Right atrium auricular region (tissue), 2 donors: ENCODE measurements at regions not wholly inside any gene's neighbourhood (a gene's known extent, or its start where the extent isn't known, plus 50 kb on each side); places are given as distances from the start of the nearest gene placed in this dataset.

Experiments
- DNase-seq: peaks from one replicate; pipeline ENCODE4 v3.0.0-alpha.2; 2019; ENCODE audit warnings: low spot score
- H3K27ac ChIP-seq, 2 donors: fragments of 200-600 bp; sonication (generic); 1 replicate in 1 of 2; 2 replicates in 1 of 2; pipeline ENCODE4 v1.5.1; 2016 to 2019
- H3K27me3 ChIP-seq, 2 donors: fragments of 200-600 bp; sonication (generic); one replicate each; pipeline versions ENCODE4 v1.5.1 to v1.6.0; 2017 to 2019
- H3K36me3 ChIP-seq: fragments of 200-600 bp; sonication (generic); one replicate; pipeline ENCODE4 v1.5.1; 2016
- H3K4me1 ChIP-seq, 2 donors: fragments of 200-600 bp; sonication (generic); one replicate each; pipeline versions ENCODE4 v1.5.1 to v1.6.0; 2017 to 2019
- H3K4me3 ChIP-seq, 2 donors: fragments of 200-600 bp; sonication (generic); 1 replicate in 1 of 2; 2 replicates in 1 of 2; pipeline ENCODE4 v1.5.1; 2017 to 2019; ENCODE audit warnings: mild to moderate bottlenecking in 1 of 2, moderate library complexity in 1 of 2
- H3K9me3 ChIP-seq, 2 donors: fragments of 200-600 bp; sonication (generic); one replicate each; pipeline ENCODE4 v1.5.1; 2019
- TF ChIP-seq, protein P1 (sequence below), 2 donors: fragments of 200-600 bp; sonication (generic); IDR thresholded peaks; one replicate each; pipeline ENCODE4 v1.5.1; 2019; ENCODE audit warnings: antibody characterized with exemption in 2 of 2

DNA sequence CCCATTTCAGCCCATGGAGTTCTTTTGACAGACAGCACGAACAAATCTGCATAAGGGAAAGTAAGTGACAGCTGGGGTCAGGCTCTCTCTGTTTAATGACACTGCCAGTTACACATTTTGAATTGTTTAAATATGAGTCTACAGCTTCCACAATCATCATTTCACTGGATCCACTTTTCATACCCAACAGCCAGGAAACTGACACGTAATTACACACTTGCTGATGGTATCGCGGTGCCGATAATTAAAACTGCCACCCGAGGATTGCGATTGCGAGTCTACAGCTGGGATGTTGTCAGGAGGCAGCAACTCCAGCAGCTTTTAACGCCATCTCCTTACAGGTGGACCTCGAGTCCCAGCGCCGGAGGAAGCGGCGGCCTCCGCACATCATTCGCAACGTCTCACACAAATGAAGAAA, 230.8 kb upstream of the MGMT start:
- no peaks in the 10 kb centered on the region for H3K4me1 ChIP-seq
- no peak overlapping the region for H3K4me3 ChIP-seq
- H3K36me3 ChIP-seq, result no peaks in the 10 kb centered on the region
- no peak for DNase-seq
- no peaks in the 10 kb centered on the region for H3K27me3 ChIP-seq
- no peak overlapping the region for H3K27ac ChIP-seq
- H3K9me3 ChIP-seq, result no peaks in the 10 kb centered on the region
- TF ChIP-seq, protein P1, sequence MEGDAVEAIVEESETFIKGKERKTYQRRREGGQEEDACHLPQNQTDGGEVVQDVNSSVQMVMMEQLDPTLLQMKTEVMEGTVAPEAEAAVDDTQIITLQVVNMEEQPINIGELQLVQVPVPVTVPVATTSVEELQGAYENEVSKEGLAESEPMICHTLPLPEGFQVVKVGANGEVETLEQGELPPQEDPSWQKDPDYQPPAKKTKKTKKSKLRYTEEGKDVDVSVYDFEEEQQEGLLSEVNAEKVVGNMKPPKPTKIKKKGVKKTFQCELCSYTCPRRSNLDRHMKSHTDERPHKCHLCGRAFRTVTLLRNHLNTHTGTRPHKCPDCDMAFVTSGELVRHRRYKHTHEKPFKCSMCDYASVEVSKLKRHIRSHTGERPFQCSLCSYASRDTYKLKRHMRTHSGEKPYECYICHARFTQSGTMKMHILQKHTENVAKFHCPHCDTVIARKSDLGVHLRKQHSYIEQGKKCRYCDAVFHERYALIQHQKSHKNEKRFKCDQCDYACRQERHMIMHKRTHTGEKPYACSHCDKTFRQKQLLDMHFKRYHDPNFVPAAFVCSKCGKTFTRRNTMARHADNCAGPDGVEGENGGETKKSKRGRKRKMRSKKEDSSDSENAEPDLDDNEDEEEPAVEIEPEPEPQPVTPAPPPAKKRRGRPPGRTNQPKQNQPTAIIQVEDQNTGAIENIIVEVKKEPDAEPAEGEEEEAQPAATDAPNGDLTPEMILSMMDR (IDR thresholded peaks at IDR 0.05), result no peak

DNA sequence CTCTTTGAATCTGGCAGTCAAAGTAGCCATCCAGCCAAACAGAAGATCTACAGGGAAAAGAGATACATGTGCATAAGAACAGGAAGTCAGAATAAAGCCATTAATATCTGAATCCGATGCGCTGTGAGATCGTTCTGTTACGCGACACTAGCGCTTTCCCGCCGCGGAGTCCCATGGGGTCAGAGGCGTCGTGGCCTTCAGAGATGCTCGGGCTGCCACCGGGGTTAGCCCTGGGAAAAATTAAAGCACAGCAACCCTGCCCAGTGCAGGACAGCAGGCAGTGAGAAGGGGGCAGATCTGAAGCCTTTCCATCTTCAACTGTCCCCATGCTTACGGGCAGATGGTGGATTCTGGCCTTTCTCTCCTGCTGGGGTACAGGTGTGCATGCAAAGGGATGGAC, 225.6 kb upstream of the MGMT start:
- DNase-seq, result no peak
- no peaks in the 10 kb centered on the region for H3K27me3 ChIP-seq
- no peak overlapping the region for H3K27ac ChIP-seq
- H3K4me3 ChIP-seq, result no peak overlapping the region
- no peaks in the 10 kb centered on the region for H3K9me3 ChIP-seq
- TF ChIP-seq, protein P1 (IDR thresholded peaks at IDR 0.05), result no peak
- H3K36me3 ChIP-seq, result no peaks in the 10 kb centered on the region
- no peaks in the 10 kb centered on the region for H3K4me1 ChIP-seq

GRCh38 chr10:129244298-129244697, 222.7 kb upstream of the MGMT start:
- Histone ChIP-seq H3K9me3 (no peaks in the 10 kb centered on the region), H3K4me3 (no peak overlapping the region), H3K27ac (no peak overlapping the region), H3K4me1 (no peaks in the 10 kb centered on the region), H3K36me3 (no peaks in the 10 kb centered on the region), H3K27me3 (no peaks in the 10 kb centered on the region)
- no peak for DNase-seq
- TF ChIP-seq, protein P1 (IDR thresholded peaks at IDR 0.05), result no peak

GRCh38 chr10:129244757-129245156, 222.3 kb upstream of the MGMT start:
- Histone ChIP-seq H3K4me3 (no peak overlapping the region), H3K36me3 (no peaks in the 10 kb centered on the region), H3K27ac (no peak overlapping the region), H3K27me3 (no peaks in the 10 kb centered on the region), H3K9me3 (no peaks in the 10 kb centered on the region), H3K4me1 (no peaks in the 10 kb centered on the region)
- TF ChIP-seq, protein P1 (IDR thresholded peaks at IDR 0.05), result no peak
- DNase-seq, result no peak

DNA sequence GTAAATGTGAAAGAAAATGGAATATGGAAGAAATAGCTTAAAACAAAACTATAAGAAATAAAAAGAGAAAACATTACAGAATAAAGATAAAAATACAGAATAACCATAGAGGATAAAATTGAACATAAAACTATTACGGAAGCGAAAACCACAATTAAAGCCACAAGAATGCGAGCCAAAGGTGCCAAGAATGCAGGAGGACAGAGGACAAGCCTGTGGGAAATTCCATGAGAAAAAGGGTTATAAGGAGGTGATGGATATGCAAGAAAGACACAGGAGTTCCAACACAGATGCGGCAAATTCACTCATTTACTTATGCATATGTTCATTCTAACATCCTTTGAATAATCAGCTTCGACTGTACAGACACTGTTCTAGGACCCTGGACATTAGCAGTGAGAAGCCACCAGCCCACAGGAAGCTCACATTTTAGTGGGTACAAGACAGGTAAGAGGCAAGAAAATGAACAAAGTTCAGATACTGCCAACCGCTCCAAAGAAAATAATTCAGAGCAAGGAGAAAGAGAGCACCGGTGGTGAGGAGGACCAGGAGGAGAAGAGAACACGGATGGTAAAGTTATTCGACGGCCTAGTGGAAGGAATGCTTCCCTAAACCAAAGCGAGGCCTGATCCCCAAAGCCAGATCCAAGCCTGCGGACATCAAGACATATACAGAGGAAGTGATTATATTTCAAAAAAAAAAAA, 213.7 kb upstream of the MGMT start:
- no peak for DNase-seq
- Histone ChIP-seq H3K27me3 (no peaks in the 10 kb centered on the region), H3K27ac (no peak overlapping the region), H3K9me3 (no peaks in the 10 kb centered on the region), H3K4me3 (no peak overlapping the region), H3K4me1 (no peaks in the 10 kb centered on the region), H3K36me3 (no peaks in the 10 kb centered on the region)
- TF ChIP-seq, protein P1 (IDR thresholded peaks at IDR 0.05), result no peak

GRCh38 chr10:129253865-129254179, 213.2 kb upstream of the MGMT start:
- Histone ChIP-seq H3K27me3 (no peaks in the 10 kb centered on the region), H3K4me1 (peaks cover 0 to 3% of the 10 kb centered on the region in 2 donors), H3K27ac (no peak overlapping the region), H3K36me3 (no peaks in the 10 kb centered on the region), H3K9me3 (no peaks in the 10 kb centered on the region), H3K4me3 (no peak overlapping the region)
- TF ChIP-seq, protein P1 (IDR thresholded peaks at IDR 0.05), result no peak
- no peak for DNase-seq
